Germinal center (tissue), 1 donor: ENCODE measurements at regions not wholly inside any gene's neighbourhood (a gene's known extent, or its start where the extent isn't known, plus 50 kb on each side); places are given as distances from the start of the nearest gene placed in this dataset.
"Not testable (repeated sequence)": the region's sequence is repeated elsewhere in the genome, so short reads cannot be mapped to it uniquely, and the experiment has no call there.

Experiments used
- DNase-seq: peaks from one replicate; pipeline ENCODE4 v3.0.0; 2012; ENCODE audit warnings: mixed read lengths, low spot score

DNA sequence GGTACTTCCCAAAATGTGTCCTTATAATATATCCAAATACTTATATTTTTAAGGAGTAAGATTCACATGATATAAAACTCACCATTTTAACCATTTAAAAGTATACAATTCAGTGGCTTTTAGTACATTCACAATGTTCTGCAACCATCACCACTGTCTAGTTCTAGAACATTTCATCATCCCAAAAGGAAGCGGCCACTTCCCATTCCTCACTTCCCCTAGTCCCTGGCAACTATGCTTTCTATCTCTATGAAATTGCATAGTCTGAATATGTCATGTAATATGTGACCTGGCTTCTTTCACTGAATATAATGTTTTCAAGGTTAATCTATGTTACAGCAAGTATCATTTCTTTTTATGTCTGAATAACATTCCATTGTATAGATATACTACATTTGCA is 615.1 kb upstream of the SGCD start:
- no peak for DNase-seq

DNA sequence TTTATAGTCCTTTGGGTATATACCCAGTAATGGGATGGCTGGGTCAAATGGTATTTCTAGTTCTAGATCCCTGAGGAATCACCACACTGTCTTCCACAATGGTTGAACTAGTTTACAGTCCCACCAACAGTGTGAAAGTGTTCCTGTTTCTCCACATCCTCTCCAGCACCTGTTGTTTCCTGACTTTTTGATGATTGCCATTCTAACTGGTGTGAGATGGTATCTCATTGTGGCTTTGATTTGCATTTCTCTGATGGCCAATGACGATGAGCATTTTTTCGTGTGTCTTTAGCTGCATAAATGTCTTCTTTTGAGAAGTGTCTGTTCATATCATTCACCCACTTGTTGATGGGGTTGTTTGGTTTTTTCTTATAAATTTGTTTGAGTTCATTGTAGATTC is 612.5 kb upstream of the SGCD start:
- not testable (repeated sequence) for DNase-seq

DNA sequence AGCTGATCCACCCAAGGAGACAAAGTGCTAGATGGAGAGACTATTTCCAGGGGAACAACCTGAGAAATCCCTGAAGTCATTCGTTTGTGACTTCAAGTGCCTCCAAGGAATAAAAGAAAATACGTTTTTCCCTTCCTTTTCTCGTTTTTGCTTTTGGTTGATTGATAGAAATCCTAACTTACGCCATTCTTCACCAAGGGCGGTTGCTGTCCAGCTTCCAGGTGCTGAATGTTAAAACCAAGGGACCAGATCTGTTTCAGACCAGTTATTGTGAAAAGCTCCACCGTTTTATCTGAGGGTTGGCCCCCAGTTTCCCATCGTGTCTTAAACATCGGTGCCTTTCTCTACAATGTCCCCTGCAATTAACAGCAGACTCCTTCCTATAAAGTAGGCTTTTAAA is 600.7 kb upstream of the SGCD start:
- no peak for DNase-seq

DNA sequence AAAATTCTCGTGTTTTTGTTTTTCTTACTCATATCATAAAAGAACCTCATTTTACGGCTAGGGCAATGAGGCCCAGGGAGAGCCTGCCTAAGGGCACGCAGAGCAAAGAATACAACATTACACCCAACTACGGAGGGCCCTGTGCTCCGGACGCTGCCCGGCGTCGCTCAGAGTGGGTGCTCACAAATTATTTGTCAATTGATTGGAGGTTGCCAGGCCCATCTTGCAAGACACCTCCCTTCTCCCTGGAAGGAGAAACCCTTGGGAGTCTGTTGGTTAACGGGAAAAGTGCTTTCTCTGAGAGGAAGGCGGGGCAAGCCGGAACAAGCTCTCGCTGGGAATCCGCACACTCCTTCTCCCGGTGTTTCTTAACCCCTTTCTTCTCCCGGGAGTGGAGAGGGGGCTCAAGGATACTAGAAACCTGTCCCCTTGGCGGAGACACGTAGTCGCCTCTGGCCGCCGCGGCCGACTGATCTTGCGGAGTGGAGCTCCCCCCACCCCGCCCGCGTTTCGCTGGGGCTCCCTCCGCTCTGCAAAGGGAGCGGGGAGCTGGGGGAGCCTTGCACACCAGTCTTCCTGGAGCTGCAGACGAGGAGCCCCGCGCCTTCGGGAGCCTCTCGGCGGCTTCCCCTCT is 599.3 kb upstream of the SGCD start:
- no peak for DNase-seq

DNA sequence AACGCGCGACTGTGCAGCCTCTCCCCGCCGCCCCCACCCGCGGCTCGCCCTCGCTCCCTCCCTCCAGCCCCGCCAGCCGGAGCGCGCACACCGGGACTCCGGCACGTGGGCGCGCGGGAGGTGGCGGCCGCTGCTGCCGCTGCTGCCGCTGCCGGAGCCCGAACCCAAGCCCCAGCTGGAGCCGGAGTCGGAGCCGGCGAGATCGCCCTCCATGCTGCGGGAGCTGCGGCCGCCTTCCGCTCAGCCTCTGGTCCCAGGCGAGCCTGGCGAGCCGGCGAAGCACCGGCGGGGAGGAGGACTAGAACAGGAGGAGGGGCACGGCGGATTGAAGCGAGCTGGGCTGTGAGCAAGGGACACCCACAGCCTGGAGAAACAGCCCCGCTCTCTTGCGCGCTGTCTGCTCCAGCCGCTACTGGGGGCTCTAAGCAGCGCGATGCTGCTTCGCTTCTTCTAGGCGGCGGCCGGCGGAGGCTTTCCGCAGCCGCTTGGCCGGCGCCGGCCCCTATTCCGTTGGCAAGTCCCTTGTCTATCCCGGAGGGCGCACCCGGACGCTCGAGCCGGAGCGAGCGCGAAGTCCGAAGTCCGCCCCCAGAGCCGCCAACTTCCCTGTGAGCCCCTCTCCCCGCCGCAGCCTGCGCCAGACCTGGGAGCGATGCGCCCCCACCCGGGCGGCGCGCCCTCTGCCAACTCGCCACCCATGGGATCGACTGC is 598.7 kb upstream of the SGCD start:
- no peak for DNase-seq

DNA sequence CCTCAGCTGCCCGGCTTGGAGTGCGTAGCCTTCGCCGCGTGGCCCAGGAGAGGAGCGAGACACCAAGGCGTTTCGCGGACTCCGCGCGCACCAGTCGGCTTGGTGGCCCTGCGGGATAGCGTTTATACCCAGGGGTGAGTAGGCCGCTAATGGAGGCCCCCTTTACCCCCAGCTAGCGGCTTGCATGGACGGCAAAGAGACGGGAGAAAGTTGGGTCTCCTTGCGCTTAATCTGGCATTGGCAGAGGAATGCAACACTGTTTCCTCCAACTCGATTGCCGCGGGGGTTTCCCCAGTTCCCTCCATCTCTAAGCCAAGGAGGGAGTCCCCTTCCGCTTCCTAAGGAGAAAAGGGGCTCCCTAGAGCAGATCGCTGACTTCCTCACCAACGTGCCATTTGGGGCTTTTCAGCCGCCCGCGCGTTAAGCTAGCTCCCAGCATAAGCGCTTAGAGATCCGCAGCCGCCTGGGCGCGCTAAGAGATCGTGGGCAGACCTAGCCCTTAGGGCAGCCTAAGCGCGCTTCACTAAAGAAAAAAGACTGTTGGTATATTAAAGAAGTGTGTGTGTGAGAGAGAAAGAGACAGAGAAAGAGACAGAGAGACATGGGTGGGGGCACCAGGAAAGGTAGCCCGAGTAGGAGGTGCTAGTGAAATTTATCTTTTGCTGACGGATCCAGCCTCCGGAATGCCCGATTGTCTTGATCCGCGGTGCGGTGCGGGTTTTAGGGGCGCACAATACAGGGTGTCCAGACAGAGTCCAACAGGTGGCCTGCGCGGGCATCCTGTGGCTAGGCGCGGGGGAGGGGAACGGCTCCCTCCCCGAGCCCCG is 597.9 kb upstream of the SGCD start:
- DNase-seq, result no peak

DNA sequence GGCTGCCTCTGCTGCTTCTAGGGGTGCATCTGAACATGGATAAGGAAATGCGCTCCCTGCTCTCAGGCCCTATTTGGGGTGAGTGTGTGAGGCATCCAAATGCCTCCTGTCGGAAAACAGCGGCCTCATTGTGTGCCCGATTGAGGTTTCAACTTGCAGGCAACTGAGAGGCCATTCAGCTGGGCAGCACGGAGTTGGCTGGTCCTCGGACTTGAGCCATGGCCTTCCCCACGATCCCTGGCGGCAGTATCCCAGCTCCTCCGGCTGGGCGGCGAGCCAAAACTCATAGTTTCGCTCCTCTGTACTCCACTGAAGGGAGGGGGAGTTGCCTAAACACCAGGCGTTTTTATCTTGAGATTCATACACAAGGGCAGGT is 597.3 kb upstream of the SGCD start:
- no peak for DNase-seq

DNA sequence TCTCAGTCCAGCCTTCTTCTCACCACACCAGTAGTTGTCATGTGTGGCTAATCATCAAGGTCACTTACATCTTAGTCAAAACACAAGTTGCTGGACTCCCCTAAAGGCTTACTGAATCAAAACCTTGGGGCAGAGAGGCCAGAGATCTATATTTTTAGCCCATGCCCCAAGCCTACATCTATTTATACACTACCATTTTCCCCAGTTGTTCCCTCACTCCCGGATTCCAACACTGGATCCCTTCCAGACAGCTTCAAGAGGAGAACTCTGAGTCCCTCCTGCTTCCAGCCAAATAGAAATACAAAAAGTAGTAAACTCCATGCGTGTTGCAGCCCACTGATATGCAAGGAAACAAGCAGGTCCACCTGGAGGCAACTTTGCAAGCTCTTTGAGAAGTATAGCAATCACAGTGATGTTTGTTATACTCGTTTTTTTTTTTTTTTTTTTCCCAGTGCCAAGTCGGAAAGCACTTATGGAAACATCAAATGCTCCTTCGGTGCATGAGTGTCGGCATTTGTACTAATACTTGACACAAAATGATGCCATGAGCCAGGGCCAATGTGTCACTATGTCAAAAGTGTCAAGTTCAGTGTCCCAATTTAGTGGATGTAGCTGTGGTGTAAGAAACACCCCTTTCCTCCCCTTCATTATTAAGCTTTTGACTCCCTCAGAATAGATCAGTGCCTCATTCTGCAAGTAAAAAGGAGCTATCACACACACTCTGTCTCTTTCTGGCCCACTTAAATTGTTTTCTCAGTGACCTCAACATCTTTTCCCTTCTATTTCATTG is 594.2 kb upstream of the SGCD start:
- no peak for DNase-seq

DNA sequence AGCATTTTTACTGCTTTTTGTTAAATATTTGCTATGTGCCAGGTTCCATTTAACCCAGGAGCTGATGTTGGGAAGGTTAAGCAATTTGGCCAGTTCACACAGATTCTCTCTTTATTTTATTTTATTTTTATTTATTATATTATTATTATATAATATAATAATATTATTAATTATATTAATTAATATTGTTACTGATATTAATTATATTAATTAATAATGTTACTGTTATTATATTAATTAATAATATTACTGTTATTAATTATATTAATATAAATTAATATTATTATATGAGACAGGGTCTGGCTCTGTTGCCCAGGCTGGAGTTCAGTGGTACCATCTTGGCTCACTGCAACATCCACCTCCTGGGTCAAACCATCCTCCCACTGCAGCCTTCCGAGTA is 593.0 kb upstream of the SGCD start:
- DNase-seq, result no peak

DNA sequence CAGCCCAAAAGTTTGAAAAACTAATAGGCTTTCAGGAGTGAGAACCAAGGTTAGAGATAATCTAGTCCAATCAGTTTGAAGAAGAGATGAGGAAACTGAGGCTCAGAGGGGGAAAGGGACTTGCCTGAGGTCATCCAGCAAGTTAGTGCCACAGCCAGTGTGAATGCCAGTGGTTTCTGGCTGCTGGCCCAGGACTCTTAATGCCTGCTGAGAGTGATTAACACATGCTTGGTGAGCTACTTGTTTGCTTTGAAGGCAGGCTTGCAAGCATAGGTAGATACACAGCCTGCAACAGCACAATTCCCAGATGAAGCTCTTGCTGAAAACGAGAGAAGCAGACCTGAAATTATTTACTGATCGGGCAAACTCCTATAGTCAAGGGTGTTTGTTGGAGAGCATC is 591.6 kb upstream of the SGCD start:
- no peak for DNase-seq

DNA sequence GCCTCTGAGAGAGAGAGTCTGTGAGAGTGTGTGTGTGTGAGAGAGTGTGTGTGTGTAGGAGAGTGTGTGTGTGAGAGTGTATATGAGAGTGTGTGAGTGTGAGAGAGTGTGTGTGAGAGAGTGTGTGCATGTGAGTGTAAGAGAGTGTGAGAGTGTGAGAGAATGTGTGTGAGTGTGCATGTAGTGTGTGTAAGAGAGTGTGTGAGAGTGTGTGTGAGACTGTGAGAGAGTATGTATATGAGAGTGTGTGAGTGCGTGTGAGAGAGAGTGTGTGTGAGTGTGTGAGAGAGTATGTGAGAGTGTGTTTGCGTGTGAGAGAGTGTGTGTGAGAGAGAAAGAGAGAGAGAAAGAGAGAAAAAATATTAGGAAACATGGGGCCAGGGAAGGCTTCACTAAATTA is 588.3 kb upstream of the SGCD start:
- no peak for DNase-seq

DNA sequence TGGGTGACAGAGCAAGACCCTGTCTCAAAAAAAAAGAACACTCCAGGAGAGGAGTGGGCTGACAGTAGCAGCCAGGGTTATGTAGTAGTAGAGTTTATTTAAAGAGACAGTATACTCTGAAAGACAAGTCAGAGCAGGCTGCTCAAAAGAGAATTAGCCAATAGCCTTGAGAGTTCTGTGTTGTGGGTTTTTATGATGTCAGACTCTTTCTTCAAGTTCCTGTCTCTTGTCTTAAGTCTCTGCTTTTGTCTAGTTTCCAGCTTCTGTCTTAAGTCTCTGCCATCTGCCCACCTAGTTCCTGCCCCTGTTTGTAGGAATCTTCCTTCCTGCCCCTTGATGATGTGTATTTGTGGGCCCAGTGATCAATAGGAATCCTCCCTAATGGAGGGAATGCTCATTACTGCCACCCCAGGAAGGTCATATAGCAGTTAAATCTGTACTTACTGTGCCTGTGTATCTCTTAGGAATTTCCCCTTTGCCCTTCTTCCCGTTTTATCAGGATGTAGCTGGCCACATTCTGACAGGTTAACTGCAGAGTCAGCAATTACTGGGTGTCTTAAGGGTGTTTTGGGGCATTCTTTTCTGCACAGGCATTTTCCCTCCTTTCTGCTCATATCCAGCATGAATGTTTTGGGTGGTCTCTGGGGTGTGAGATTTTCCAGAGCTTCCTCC is 580.5 kb upstream of the SGCD start:
- no peak for DNase-seq

DNA sequence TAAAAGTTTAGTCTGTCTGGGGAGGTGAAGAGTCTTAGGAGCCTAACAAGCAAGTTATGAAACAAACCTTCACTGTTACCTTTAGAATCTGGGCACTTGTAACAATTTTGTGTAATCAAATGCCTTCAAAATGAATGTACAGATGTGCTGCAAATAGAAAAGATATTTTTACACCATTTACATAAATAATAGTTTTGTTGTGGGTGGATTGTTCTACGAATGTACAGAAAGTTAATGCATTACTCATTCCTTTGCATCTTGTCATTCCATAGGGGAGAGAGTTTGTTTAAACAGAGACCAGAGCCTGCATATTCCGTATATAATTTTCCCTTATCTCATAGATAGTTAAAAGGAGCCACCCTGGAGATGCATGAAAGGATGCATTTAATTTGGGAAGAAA is 576.9 kb upstream of the SGCD start:
- no peak for DNase-seq

DNA sequence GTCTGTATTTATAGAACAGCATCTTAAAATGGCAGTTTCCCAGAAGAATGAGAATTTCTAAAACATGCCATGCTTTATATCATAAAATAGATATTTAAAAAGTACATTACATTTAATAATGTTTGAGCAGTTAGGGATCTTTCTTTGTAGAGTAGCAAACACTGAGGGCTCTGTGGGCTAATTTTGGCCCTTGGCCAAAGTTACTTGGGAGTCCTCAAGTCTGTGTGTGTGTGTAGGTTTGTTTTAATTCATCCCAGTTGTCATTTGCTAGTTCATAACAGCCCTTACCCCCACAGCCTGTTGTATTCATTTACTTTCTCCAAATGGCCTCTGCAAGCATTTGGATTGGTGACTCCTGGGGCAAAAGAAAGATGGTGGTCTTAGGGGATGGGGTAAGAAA is 576.4 kb upstream of the SGCD start:
- no peak for DNase-seq

DNA sequence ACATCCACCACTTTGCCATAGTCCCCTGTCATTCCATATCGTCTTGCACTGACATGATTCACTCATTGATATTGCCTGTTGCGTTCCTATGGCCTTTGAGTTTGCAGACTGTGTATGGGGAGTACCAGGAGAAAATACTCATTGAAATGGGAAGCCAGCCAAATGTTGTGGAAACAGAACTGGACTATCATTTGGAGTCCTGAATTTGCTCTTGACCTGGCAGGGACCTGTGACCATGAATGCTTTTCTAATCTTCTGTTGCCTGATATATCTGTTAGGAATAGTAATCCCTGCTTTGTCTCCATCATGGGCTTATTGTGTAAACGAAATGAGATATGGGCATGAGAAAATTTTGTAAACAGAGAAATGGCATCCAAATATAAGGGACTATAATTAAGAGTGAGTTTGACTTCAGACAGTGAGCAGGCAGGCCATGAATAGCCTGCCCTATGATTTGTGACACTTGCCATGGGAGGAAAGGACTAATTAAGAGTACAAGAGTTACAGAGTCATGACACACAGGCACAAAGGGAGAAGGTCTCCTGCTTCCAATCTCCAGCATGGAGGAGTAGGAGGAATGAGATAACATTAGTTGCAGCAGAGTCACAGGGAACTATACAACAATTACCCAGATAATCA is 572.9 kb upstream of the SGCD start:
- DNase-seq, result no peak

DNA sequence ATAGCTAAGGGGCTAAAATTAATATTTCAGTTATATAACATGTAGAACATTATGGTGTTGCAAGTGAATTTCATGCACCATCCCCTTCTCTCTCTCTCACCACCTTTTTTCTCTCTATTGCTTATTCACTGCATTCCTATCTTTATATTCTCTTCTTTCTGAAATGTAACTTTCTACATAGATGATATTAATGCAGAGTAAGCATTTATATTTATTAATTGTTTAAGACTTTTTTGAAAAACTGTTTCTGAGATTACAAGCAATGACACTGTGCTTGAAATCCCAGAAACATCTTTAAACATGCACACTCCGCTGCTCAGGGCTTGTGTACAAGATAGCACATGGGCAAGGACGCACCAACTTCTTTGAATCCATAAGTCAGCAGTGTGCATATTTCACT is 567.7 kb upstream of the SGCD start:
- DNase-seq, result no peak

DNA sequence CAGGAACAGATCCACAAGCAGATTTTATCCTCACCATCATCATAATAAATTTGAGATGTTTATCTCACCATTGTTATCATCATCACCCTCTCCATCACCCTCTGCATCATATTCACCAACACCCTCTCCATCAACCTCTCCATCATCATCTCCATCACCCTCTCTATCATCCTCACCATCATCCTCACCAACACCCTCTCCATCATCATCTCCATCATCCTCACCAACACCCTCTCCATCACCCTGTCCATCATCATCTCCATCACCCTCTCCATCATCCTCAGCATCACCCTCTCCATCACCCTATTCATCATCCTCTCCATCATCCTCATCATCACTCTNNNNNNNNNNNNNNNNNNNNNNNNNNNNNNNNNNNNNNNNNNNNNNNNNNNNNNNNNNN is 567.0 kb upstream of the SGCD start:
- no peak for DNase-seq

DNA sequence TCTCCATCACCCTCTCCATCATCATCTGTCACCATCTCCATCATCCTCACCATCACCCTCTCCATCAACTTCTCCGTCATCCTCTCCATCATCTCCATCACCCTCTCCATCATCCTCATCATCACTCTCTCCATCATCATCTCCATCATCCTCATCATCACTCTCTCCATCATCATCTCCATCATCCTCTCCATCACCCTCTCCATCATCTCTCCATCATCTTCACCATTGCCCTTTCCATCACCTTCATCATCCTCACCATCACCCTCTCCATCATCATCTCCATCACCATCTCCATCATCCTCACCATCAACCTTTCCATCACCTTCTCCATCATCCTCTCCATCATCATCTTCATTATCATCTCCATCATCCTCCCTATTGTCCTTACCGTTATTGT is 565.5 kb upstream of the SGCD start:
- DNase-seq, result no peak

DNA sequence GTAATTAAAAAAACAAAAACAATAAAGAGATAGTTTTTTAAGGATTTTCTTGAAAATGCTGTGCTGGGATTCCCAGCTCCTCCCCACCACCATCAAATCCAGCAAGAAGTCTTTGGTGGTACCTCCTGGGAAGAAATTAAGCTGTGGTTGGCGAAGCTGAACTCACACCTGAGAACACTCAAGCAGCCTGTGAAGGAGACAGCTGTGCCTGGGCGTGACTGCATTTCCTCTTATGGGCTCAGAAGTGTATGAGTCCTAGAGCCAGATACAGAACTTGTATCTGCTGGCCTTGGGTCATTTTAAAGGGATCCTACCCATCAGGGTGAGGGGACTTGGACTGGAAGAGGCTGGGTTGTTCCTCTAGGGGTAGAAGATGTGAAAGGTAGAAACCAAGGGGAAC is 561.2 kb upstream of the SGCD start:
- DNase-seq, result no peak

DNA sequence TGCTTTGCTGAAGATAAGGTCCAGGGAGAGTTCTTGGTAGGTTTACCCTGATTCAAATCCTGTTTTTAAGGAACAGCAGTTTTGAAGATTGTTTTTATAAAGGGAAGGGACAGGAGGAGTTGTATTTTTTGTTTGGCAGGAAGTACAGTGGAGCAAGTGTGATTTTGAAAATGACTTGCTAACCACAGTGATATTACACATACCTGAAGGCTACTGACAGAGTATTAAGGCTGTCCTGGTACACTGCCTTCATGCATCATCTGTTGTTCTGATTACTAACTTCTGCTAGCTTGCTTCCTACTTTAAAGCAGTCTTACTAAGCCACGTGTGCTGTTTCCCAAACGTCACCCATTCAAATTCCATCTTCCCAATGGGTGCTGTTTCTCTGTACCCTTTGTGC is 559.5 kb upstream of the SGCD start:
- DNase-seq, result no peak

DNA sequence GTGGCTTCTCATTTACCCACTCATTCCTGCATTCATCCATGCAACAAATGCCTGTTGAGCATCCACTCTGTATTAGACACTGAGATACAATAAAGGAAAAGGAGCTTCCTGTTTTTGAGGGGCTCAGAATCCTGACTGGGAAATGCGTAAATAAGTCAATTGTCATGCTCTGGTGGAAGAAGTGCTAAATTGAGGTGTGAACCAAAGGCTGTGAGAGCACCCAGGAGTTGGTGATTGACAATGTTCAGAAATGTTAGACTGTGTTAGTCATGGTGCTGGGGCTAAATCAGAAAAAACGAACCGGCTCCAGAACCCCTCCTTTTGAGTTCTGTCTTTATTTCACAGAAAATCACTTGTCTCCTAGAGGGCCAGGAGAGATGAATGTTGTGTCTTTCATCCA is 558.6 kb upstream of the SGCD start:
- DNase-seq, result no peak
